ENCODE measurements at regions not wholly inside any gene's neighbourhood (a gene's known extent, or its start where the extent isn't known, plus 50 kb on each side); places are given as distances from the start of the nearest gene placed in this dataset.

- no peak for DNase-seq (ENCODE audit: low read depth, low spot score)
- no peak overlapping the region for H3K4me3 ChIP-seq (ENCODE audit: low read length)
These were observed 246.6 kb upstream of the AJAP1 start for GRCh38 chr1:4407851-4408250.

DNA sequence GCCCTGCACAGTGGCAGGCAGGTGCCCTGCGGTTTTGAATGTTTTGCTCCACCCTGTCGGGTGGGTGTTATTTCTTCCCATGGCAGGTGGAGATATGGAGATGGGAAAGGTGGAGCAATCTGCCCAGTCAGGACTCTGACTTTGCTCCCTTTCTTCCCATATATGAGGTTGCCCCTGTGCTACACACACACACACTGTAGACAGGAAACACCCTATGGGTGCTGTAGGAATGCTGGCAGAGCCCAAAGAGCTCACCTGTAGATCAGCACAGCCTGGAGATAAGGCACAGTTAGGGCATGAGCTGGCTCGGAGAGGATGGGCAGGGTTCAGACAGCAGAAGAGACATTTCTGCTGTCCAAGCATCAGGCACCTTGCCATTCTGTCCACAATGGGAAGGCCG lies 246.0 kb upstream of the AJAP1 start:
- no peak overlapping the region for H3K4me3 ChIP-seq (ENCODE audit: low read length)
- DNase-seq (ENCODE audit: low read depth, low spot score), result no peak

- no peak overlapping the region for H3K4me3 ChIP-seq (ENCODE audit: low read length)
- DNase-seq (ENCODE audit: low read depth, low spot score), result no peak
These were observed 242.5 kb upstream of the AJAP1 start for GRCh38 chr1:4411862-4412261.

GRCh38 chr1:4415476-4415875 lies 238.9 kb upstream of the AJAP1 start:
- H3K4me3 ChIP-seq (ENCODE audit: low read length), result no peak overlapping the region
- no peak for DNase-seq (ENCODE audit: low read depth, low spot score)

DNA sequence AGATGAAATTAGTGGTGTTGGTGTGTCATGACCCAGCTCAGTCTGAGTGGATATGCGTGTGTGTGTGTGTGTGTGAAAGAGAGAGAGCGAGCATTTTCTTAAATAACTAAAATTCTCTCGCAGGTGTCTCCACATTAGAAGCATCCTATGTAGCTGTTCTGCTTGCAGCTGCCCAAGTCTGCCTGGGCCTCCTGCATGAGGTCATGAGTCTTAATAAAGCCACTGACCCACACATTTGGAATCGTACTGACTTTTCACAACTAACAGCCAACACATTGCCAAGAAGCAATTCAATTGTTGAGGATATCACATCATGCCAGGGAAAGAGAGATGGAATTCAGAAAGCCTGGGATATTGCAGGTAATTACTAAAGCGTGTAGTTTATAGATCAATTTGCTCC lies 238.2 kb upstream of the AJAP1 start:
- DNase-seq (ENCODE audit: low read depth, low spot score), result no peak

GRCh38 chr1:4418021-4418420 lies 236.4 kb upstream of the AJAP1 start:
- no peak for DNase-seq (ENCODE audit: low read depth, low spot score)
- no peak overlapping the region for H3K4me3 ChIP-seq (ENCODE audit: low read length)

More for the DNA sequence above, 238.2 kb upstream of the AJAP1 start:
- no peak overlapping the region for H3K4me3 ChIP-seq (ENCODE audit: low read length)

DNA sequence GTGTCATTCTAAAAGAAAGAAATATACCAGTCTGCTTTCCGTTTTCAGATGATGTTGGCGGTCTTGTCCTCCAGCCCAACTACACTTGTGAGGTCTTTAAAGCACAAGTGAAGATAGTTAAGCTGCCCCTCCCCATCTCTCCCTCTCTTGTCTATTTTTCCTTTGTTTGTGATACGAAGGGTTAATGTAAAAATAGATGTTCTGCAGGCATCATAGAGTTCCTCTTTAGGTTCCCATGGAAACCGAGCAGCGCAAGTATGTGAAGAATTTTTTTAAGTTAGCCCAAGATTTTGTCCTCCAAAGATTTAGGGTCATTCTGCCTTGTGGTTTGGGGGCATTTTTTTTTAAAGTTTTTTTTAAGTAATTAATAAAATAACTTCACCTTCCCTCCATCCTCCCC lies 232.4 kb upstream of the AJAP1 start:
- DNase-seq (ENCODE audit: low read depth, low spot score), result no peak

GRCh38 chr1:4422504-4423289 lies 231.7 kb upstream of the AJAP1 start:
- no peak overlapping the region for H3K4me3 ChIP-seq (ENCODE audit: low read length)
- no peak for DNase-seq (ENCODE audit: low read depth, low spot score)

More for the DNA sequence above, 232.4 kb upstream of the AJAP1 start:
- H3K4me3 ChIP-seq (ENCODE audit: low read length), result no peak overlapping the region

- no peak overlapping the region for H3K4me3 ChIP-seq (ENCODE audit: low read length)
- DNase-seq (ENCODE audit: low read depth, low spot score), result no peak
These were observed 230.2 kb upstream of the AJAP1 start for GRCh38 chr1:4424254-4424653.

- no peak overlapping the region for H3K4me3 ChIP-seq (ENCODE audit: low read length)
- no peak for DNase-seq (ENCODE audit: low read depth, low spot score)
These were observed 229.6 kb upstream of the AJAP1 start for GRCh38 chr1:4424766-4425165.

GRCh38 chr1:4425892-4426291 lies 228.5 kb upstream of the AJAP1 start:
- H3K4me3 ChIP-seq (ENCODE audit: low read length), result no peak overlapping the region
- DNase-seq (ENCODE audit: low read depth, low spot score), result no peak

DNA sequence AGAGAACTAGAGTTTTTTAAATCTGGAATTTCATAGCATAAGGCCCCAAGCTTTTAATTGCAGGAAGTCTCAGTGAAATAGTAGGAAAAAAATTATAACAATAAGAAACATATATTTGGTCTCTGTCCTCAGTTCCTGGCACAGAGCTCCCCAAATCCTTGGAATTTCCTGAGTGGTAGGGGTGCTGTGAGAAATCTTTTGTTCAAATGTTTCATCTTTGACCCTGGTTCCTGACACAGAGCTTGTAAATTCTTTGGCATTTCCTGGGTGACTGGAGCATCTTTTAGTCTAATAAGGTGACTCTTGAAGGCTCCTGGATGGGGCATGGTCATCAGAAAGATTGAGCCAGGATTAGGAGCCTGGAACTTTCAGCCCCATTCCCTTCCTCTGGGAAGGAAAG lies 225.7 kb upstream of the AJAP1 start:
- no peak for DNase-seq (ENCODE audit: low read depth, low spot score)
- no peak overlapping the region for H3K4me3 ChIP-seq (ENCODE audit: low read length)

DNA sequence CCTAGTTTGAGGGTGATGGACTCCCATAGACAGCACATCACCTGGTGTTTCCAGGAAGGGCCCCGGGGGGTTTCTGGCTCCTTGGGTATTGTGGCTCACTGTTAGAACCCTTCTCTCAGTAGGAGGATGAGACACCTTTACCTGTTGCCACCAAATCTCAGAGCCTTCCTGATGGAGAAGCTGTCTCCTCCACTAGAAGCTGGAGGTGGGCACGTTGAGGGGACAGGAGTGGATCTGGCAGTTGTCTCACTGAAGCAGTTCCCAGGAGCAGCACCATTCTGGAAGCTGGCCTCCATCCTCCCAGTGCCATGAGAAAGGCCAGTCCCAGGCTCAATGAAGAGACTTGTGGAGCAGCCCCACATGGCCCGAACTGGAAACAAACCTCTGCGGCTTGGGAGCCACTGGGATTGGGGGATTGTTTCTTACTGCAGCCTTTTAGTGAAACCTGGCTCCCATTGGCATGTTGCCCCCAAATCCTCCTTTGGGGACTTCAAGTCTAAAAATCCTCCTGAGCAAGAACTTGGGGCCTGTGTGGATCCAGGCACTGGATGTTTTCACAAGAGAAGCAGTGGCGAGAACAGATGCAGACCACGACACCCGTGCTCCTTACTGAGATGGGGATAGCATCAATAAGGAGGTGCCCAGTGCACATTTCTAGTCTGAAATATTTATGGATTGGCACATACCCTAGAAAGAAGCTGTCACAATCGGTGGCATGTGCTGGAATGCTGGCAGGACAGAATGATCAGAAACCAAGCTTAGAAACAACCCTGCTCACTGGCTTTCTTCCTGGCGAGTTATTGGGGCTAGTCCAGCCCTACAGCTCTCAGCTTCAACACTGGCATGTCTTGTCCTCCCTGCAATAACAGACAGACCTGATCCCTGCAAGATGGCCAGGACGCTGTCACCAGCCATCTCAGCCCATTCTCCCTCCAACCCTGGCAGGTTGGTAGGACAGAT lies 223.7 kb upstream of the AJAP1 start:
- no peak for DNase-seq (ENCODE audit: low read depth, low spot score)
- H3K4me3 ChIP-seq (ENCODE audit: low read length), result no peak overlapping the region

- no peak for DNase-seq (ENCODE audit: low read depth, low spot score)
- no peak overlapping the region for H3K4me3 ChIP-seq (ENCODE audit: low read length)
These were observed 222.9 kb upstream of the AJAP1 start for GRCh38 chr1:4431491-4431890.

- no peak for DNase-seq (ENCODE audit: low read depth, low spot score)
- H3K4me3 ChIP-seq (ENCODE audit: low read length), result no peak overlapping the region
These were observed 221.3 kb upstream of the AJAP1 start for GRCh38 chr1:4433075-4433474.

DNA sequence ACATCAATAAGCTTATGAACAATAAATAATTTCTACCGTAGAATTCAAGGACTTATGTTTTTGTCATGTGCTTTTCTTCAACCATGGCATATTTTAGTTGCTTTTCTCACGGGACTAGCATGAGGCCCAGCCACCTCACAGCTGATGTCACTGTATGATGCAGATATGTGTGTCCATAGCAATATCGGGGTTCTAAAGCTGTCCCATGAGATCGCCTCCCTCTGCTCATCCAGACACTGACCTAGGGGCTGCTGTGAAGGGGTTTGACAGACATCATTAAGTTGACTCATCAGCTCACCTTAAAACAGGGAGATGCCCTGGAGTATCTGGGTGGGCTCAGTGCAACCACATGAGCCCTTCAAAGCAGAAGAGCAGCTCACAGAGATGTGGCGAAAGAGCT lies 210.3 kb upstream of the AJAP1 start:
- DNase-seq (ENCODE audit: low read depth, low spot score), result no peak
- no peak overlapping the region for H3K4me3 ChIP-seq (ENCODE audit: low read length)

GRCh38 chr1:4447778-4448420 lies 206.5 kb upstream of the AJAP1 start:
- H3K4me3 ChIP-seq (ENCODE audit: low read length), result no peak overlapping the region
- no peak for DNase-seq (ENCODE audit: low read depth, low spot score)

GRCh38 chr1:4449972-4450371 lies 204.4 kb upstream of the AJAP1 start:
- no peak overlapping the region for H3K4me3 ChIP-seq (ENCODE audit: low read length)
- no peak for DNase-seq (ENCODE audit: low read depth, low spot score)

- no peak for DNase-seq (ENCODE audit: low read depth, low spot score)
- no peak overlapping the region for H3K4me3 ChIP-seq (ENCODE audit: low read length)
These were observed 201.7 kb upstream of the AJAP1 start for GRCh38 chr1:4452701-4453100.

GRCh38 chr1:4460052-4460451 lies 194.4 kb upstream of the AJAP1 start:
- DNase-seq (ENCODE audit: low read depth, low spot score), result no peak
- H3K4me3 ChIP-seq (ENCODE audit: low read length), result no peak overlapping the region
